NCI-H1105 treated with DMSO at 0.1 percent for 48 hours (cell line): ENCODE measurements at regions not wholly inside any gene's neighbourhood (a gene's known extent, or its start where the extent isn't known, plus 50 kb on each side); places are given as distances from the start of the nearest gene placed in this dataset.

ENCODE experiments used
- DNase-seq: peaks from one replicate; lab custom pipeline; 2025; lab: John Stamatoyannopoulos, UW

GRCh38 chr1:168964478-168964877, 142.0 kb upstream of the ATP1B1 start:
- no peak for DNase-seq

GRCh38 chr1:168966217-168966616, 140.3 kb upstream of the ATP1B1 start:
- no peak for DNase-seq

- no peak for DNase-seq
Observed at GRCh38 chr1:168966636-168967035, 139.9 kb upstream of the ATP1B1 start.

GRCh38 chr1:168970926-168971659, 135.4 kb upstream of the ATP1B1 start:
- DNase-seq, result no peak

- no peak for DNase-seq
Observed at GRCh38 chr1:168972225-168972624, 134.3 kb upstream of the ATP1B1 start.

- DNase-seq, result no peak
Observed at GRCh38 chr1:168972887-168973286, 133.6 kb upstream of the ATP1B1 start.

- no peak for DNase-seq
Observed at GRCh38 chr1:168974117-168974516, 132.4 kb upstream of the ATP1B1 start.

GRCh38 chr1:168974611-168975010, 131.9 kb upstream of the ATP1B1 start:
- no peak for DNase-seq

- peak; percentile 49 for DNase-seq
Observed at GRCh38 chr1:168976267-168976666, 130.2 kb upstream of the ATP1B1 start.

- no peak for DNase-seq
Observed at GRCh38 chr1:168977618-168978017, 128.9 kb upstream of the ATP1B1 start.

GRCh38 chr1:168979276-168979675, 127.2 kb upstream of the ATP1B1 start:
- DNase-seq, result no peak

GRCh38 chr1:168980180-168980579, 126.3 kb upstream of the ATP1B1 start:
- no peak for DNase-seq

GRCh38 chr1:168980656-168981055, 125.8 kb upstream of the ATP1B1 start:
- no peak for DNase-seq

- DNase-seq, result no peak
Observed at GRCh38 chr1:168982778-168983177, 123.7 kb upstream of the ATP1B1 start.

- DNase-seq, result no peak
Observed at GRCh38 chr1:168987330-168987729, 119.2 kb upstream of the ATP1B1 start.

GRCh38 chr1:168987923-168988322, 118.6 kb upstream of the ATP1B1 start:
- DNase-seq, result no peak

GRCh38 chr1:168989985-168990384, 116.5 kb upstream of the ATP1B1 start:
- no peak for DNase-seq

GRCh38 chr1:168991667-168992475, 114.6 kb upstream of the ATP1B1 start:
- no peak for DNase-seq

- no peak for DNase-seq
Observed at GRCh38 chr1:169001353-169001752, 105.1 kb upstream of the ATP1B1 start.

GRCh38 chr1:169003864-169004516, 102.5 kb upstream of the ATP1B1 start:
- no peak for DNase-seq

GRCh38 chr1:169005776-169006175, 100.7 kb upstream of the ATP1B1 start:
- no peak for DNase-seq

- DNase-seq, result no peak
Observed at GRCh38 chr1:169009666-169010065, 96.8 kb upstream of the ATP1B1 start.

- no peak for DNase-seq
Observed at GRCh38 chr1:169012416-169012815, 94.1 kb upstream of the ATP1B1 start.
